ENCODE measurements at regions not wholly inside any gene's neighbourhood (a gene's known extent, or its start where the extent isn't known, plus 50 kb on each side); places are given as distances from the start of the nearest gene placed in this dataset.

- Histone ChIP-seq H3K27me3 (ENCODE audit: control insufficient read depth, insufficient read depth, low read length) (no peaks in the 10 kb centered on the region), H3K27ac (ENCODE audit: low read length) (no peak overlapping the region), H3K36me3 (ENCODE audit: control insufficient read depth, insufficient read depth, low read length) (no peaks in the 10 kb centered on the region), H3K4me1 (ENCODE audit: control insufficient read depth, insufficient read depth, low read length) (no peaks in the 10 kb centered on the region; the same call in 1 of the 2 replicates), H3K9me3 (ENCODE audit: control insufficient read depth, insufficient read depth, low read length) (no peaks in the 10 kb centered on the region), H3K4me3 (ENCODE audit: low read length) (no peak overlapping the region)
- WGBS (ENCODE audit: insufficient coverage, insufficient read length): no CpG with 5 or more reads among the region's 5 CpGs
- no peak for DNase-seq (ENCODE audit: low read depth, low spot score)
These were observed 282.8 kb upstream of the FOXQ1 start for GRCh38 chr6:1029141-1029540.

- no peak overlapping the region for H3K4me3 ChIP-seq (ENCODE audit: low read length)
- no peak overlapping the region for H3K27ac ChIP-seq (ENCODE audit: low read length)
- no CpG with 5 or more reads among the region's 8 CpGs for WGBS (ENCODE audit: insufficient coverage, insufficient read length)
- no peaks in the 10 kb centered on the region; the same call in 1 of the 2 replicates for H3K4me1 ChIP-seq (ENCODE audit: control insufficient read depth, insufficient read depth, low read length)
- no peaks in the 10 kb centered on the region for H3K27me3 ChIP-seq (ENCODE audit: control insufficient read depth, insufficient read depth, low read length)
- H3K9me3 ChIP-seq (ENCODE audit: control insufficient read depth, insufficient read depth, low read length): no peaks in the 10 kb centered on the region
- no peak for DNase-seq (ENCODE audit: low read depth, low spot score)
- H3K36me3 ChIP-seq (ENCODE audit: control insufficient read depth, insufficient read depth, low read length): no peaks in the 10 kb centered on the region
These were observed 283.2 kb upstream of the FOXQ1 start for GRCh38 chr6:1028723-1029122.

- no peak overlapping the region for H3K4me3 ChIP-seq (ENCODE audit: low read length)
- H3K4me1 ChIP-seq (ENCODE audit: control insufficient read depth, insufficient read depth, low read length): no peaks in the 10 kb centered on the region; the same call in 1 of the 2 replicates
- WGBS (ENCODE audit: insufficient coverage, insufficient read length): no CpG with 5 or more reads among the region's 9 CpGs
- H3K27me3 ChIP-seq (ENCODE audit: control insufficient read depth, insufficient read depth, low read length): no peaks in the 10 kb centered on the region
- H3K9me3 ChIP-seq (ENCODE audit: control insufficient read depth, insufficient read depth, low read length): no peaks in the 10 kb centered on the region
- H3K27ac ChIP-seq (ENCODE audit: low read length): no peak overlapping the region
- DNase-seq (ENCODE audit: low read depth, low spot score): peak; percentile 33
- H3K36me3 ChIP-seq (ENCODE audit: control insufficient read depth, insufficient read depth, low read length): no peaks in the 10 kb centered on the region
These were observed 283.9 kb upstream of the FOXQ1 start for GRCh38 chr6:1027795-1028569.

- no CpG with 5 or more reads among the region's 9 CpGs for WGBS (ENCODE audit: insufficient coverage, insufficient read length)
- Histone ChIP-seq H3K27ac (ENCODE audit: low read length) (no peak overlapping the region), H3K4me1 (ENCODE audit: control insufficient read depth, insufficient read depth, low read length) (no peaks in the 10 kb centered on the region; the same call in 1 of the 2 replicates), H3K4me3 (ENCODE audit: low read length) (no peak overlapping the region), H3K36me3 (ENCODE audit: control insufficient read depth, insufficient read depth, low read length) (no peaks in the 10 kb centered on the region), H3K9me3 (ENCODE audit: control insufficient read depth, insufficient read depth, low read length) (no peaks in the 10 kb centered on the region), H3K27me3 (ENCODE audit: control insufficient read depth, insufficient read depth, low read length) (no peaks in the 10 kb centered on the region)
- DNase-seq (ENCODE audit: low read depth, low spot score): no peak
These were observed 284.6 kb upstream of the FOXQ1 start for GRCh38 chr6:1027109-1027794.

- WGBS (ENCODE audit: insufficient coverage, insufficient read length): no CpG with 5 or more reads among the region's 3 CpGs
- Histone ChIP-seq H3K9me3 (ENCODE audit: control insufficient read depth, insufficient read depth, low read length) (no peaks in the 10 kb centered on the region), H3K4me1 (ENCODE audit: control insufficient read depth, insufficient read depth, low read length) (no peaks in the 10 kb centered on the region; the same call in 1 of the 2 replicates), H3K36me3 (ENCODE audit: control insufficient read depth, insufficient read depth, low read length) (no peaks in the 10 kb centered on the region), H3K27me3 (ENCODE audit: control insufficient read depth, insufficient read depth, low read length) (no peaks in the 10 kb centered on the region), H3K27ac (ENCODE audit: low read length) (no peak overlapping the region), H3K4me3 (ENCODE audit: low read length) (no peak overlapping the region)
- DNase-seq (ENCODE audit: low read depth, low spot score): no peak
These were observed 286.1 kb upstream of the FOXQ1 start for GRCh38 chr6:1025821-1026220.

- H3K27me3 ChIP-seq (ENCODE audit: control insufficient read depth, insufficient read depth, low read length): no peaks in the 10 kb centered on the region
- no peak overlapping the region for H3K4me3 ChIP-seq (ENCODE audit: low read length)
- no peak overlapping the region for H3K27ac ChIP-seq (ENCODE audit: low read length)
- H3K4me1 ChIP-seq (ENCODE audit: control insufficient read depth, insufficient read depth, low read length): no peaks in the 10 kb centered on the region; the same call in 1 of the 2 replicates
- H3K36me3 ChIP-seq (ENCODE audit: control insufficient read depth, insufficient read depth, low read length): no peaks in the 10 kb centered on the region
- H3K9me3 ChIP-seq (ENCODE audit: control insufficient read depth, insufficient read depth, low read length): no peaks in the 10 kb centered on the region
- DNase-seq (ENCODE audit: low read depth, low spot score): no peak
- no CpG with 5 or more reads among the region's 9 CpGs for WGBS (ENCODE audit: insufficient coverage, insufficient read length)
These were observed 287.3 kb upstream of the FOXQ1 start for GRCh38 chr6:1024587-1024986.

GRCh38 chr6:1024161-1024560 is 287.7 kb upstream of the FOXQ1 start:
- no peaks in the 10 kb centered on the region for H3K27me3 ChIP-seq (ENCODE audit: control insufficient read depth, insufficient read depth, low read length)

GRCh38 chr6:1023229-1023628 is 288.7 kb upstream of the FOXQ1 start:
- no peak overlapping the region for H3K27ac ChIP-seq (ENCODE audit: low read length)
- no peaks in the 10 kb centered on the region for H3K27me3 ChIP-seq (ENCODE audit: control insufficient read depth, insufficient read depth, low read length)
- H3K4me3 ChIP-seq (ENCODE audit: low read length): no peak overlapping the region
- no peaks in the 10 kb centered on the region; the same call in 1 of the 2 replicates for H3K4me1 ChIP-seq (ENCODE audit: control insufficient read depth, insufficient read depth, low read length)
- DNase-seq (ENCODE audit: low read depth, low spot score): no peak
- no CpG with 5 or more reads among the region's 4 CpGs for WGBS (ENCODE audit: insufficient coverage, insufficient read length)
- no peaks in the 10 kb centered on the region for H3K36me3 ChIP-seq (ENCODE audit: control insufficient read depth, insufficient read depth, low read length)
- H3K9me3 ChIP-seq (ENCODE audit: control insufficient read depth, insufficient read depth, low read length): no peaks in the 10 kb centered on the region

More at GRCh38 chr6:1024161-1024560, 287.7 kb upstream of the FOXQ1 start:
- H3K4me3 ChIP-seq (ENCODE audit: low read length): no peak overlapping the region
- H3K27ac ChIP-seq (ENCODE audit: low read length): no peak overlapping the region
- no peak for DNase-seq (ENCODE audit: low read depth, low spot score)
- H3K9me3 ChIP-seq (ENCODE audit: control insufficient read depth, insufficient read depth, low read length): no peaks in the 10 kb centered on the region
- H3K36me3 ChIP-seq (ENCODE audit: control insufficient read depth, insufficient read depth, low read length): no peaks in the 10 kb centered on the region
- no peaks in the 10 kb centered on the region; the same call in 1 of the 2 replicates for H3K4me1 ChIP-seq (ENCODE audit: control insufficient read depth, insufficient read depth, low read length)
- WGBS (ENCODE audit: insufficient coverage, insufficient read length): no CpG with 5 or more reads among the region's 6 CpGs

GRCh38 chr6:1022719-1023118 is 289.2 kb upstream of the FOXQ1 start:
- Histone ChIP-seq H3K27me3 (ENCODE audit: control insufficient read depth, insufficient read depth, low read length) (no peaks in the 10 kb centered on the region), H3K36me3 (ENCODE audit: control insufficient read depth, insufficient read depth, low read length) (no peaks in the 10 kb centered on the region), H3K9me3 (ENCODE audit: control insufficient read depth, insufficient read depth, low read length) (no peaks in the 10 kb centered on the region), H3K4me1 (ENCODE audit: control insufficient read depth, insufficient read depth, low read length) (no peaks in the 10 kb centered on the region; the same call in 1 of the 2 replicates), H3K27ac (ENCODE audit: low read length) (no peak overlapping the region), H3K4me3 (ENCODE audit: low read length) (no peak overlapping the region)
- DNase-seq (ENCODE audit: low read depth, low spot score): no peak
- WGBS (ENCODE audit: insufficient coverage, insufficient read length): no CpG with 5 or more reads among the region's 2 CpGs

GRCh38 chr6:1020837-1021236 is 291.1 kb upstream of the FOXQ1 start:
- H3K4me3 ChIP-seq (ENCODE audit: low read length): no peak overlapping the region
- no peak overlapping the region for H3K27ac ChIP-seq (ENCODE audit: low read length)
- no peaks in the 10 kb centered on the region for H3K27me3 ChIP-seq (ENCODE audit: control insufficient read depth, insufficient read depth, low read length)
- no peaks in the 10 kb centered on the region for H3K9me3 ChIP-seq (ENCODE audit: control insufficient read depth, insufficient read depth, low read length)
- no peak for DNase-seq (ENCODE audit: low read depth, low spot score)
- WGBS (ENCODE audit: insufficient coverage, insufficient read length): no CpG with 5 or more reads among the region's 2 CpGs
- H3K4me1 ChIP-seq (ENCODE audit: control insufficient read depth, insufficient read depth, low read length): no peaks in the 10 kb centered on the region; the same call in 1 of the 2 replicates
- H3K36me3 ChIP-seq (ENCODE audit: control insufficient read depth, insufficient read depth, low read length): no peaks in the 10 kb centered on the region
